Ishikawa (cell line): ENCODE measurements at regions not wholly inside any gene's neighbourhood (a gene's known extent, or its start where the extent isn't known, plus 50 kb on each side); places are given as distances from the start of the nearest gene placed in this dataset.

Source experiments
- CEBPB ChIP-seq: IDR thresholded peaks from 2 replicates; pipeline ENCODE4 v1.6.1; 2012
- CREB1 ChIP-seq: IDR thresholded peaks from 2 replicates; pipeline ENCODE4 v1.6.1; 2012; ENCODE audit warnings: low read depth
- EGR1 ChIP-seq: IDR thresholded peaks from 2 replicates; pipeline ENCODE4 v1.6.1; 2012
- EP300 ChIP-seq: IDR thresholded peaks from 2 replicates; pipeline ENCODE4 v1.6.1; 2012; ENCODE audit warnings: borderline replicate concordance
- FOXM1 ChIP-seq: IDR thresholded peaks from 2 replicates; pipeline ENCODE4 v1.6.1; 2012; ENCODE audit warnings: low read depth, borderline replicate concordance
- NFIC ChIP-seq: IDR thresholded peaks from 2 replicates; pipeline ENCODE4 v1.6.1; 2012
- RAD21 ChIP-seq: IDR thresholded peaks from 2 replicates; pipeline ENCODE4 v1.6.1; 2012; ENCODE audit warnings: low read depth
- TAF1 ChIP-seq: IDR thresholded peaks from 2 replicates; pipeline ENCODE4 v1.6.1; 2012; ENCODE audit warnings: low read depth, mild to moderate bottlenecking
- TCF12 ChIP-seq: IDR thresholded peaks from 2 replicates; pipeline ENCODE4 v1.6.1; 2012; ENCODE audit warnings: low read depth
- TEAD4 ChIP-seq: IDR thresholded peaks from 2 replicates; pipeline ENCODE4 v1.6.1; 2012
- YY1 ChIP-seq: IDR thresholded peaks from 2 replicates; pipeline ENCODE4 v1.6.1; 2012; ENCODE audit warnings: low read depth
- ZBTB7A ChIP-seq: IDR thresholded peaks from 2 replicates; pipeline ENCODE4 v1.6.1; 2012; ENCODE audit warnings: low read depth
- TF ChIP-seq, protein P1 (sequence below): IDR thresholded peaks from 2 replicates; pipeline ENCODE4 v1.6.1; 2012; ENCODE audit warnings: low read depth, mild to moderate bottlenecking
- TF ChIP-seq, protein P2 (sequence below): IDR thresholded peaks from 2 replicates; pipeline ENCODE4 v1.6.1; 2012
- TF ChIP-seq, protein P3 (sequence below): IDR thresholded peaks from 2 replicates; pipeline ENCODE4 v1.6.1; 2012

DNA sequence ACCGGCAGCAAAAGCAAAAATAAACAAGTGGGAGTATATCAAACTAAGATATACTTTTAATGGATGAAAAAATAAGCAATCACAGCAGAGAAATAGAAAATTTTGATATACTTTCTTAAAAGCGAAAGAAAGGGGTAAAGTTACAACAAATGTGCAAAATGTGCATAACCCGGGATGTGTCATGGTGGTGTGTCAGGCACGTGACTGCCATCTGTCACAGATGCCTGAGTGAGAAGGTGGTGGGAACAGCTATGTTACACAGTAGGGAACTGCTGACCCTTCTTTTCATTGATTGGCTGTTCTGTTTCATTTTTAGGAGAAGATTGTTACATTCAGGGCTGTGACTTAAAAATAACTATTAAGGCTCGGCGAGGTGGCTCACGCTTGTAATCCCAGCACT is 168.1 kb upstream of the PELI2 start:
- no peak for TF ChIP-seq TCF12
- TF ChIP-seq, protein P1, sequence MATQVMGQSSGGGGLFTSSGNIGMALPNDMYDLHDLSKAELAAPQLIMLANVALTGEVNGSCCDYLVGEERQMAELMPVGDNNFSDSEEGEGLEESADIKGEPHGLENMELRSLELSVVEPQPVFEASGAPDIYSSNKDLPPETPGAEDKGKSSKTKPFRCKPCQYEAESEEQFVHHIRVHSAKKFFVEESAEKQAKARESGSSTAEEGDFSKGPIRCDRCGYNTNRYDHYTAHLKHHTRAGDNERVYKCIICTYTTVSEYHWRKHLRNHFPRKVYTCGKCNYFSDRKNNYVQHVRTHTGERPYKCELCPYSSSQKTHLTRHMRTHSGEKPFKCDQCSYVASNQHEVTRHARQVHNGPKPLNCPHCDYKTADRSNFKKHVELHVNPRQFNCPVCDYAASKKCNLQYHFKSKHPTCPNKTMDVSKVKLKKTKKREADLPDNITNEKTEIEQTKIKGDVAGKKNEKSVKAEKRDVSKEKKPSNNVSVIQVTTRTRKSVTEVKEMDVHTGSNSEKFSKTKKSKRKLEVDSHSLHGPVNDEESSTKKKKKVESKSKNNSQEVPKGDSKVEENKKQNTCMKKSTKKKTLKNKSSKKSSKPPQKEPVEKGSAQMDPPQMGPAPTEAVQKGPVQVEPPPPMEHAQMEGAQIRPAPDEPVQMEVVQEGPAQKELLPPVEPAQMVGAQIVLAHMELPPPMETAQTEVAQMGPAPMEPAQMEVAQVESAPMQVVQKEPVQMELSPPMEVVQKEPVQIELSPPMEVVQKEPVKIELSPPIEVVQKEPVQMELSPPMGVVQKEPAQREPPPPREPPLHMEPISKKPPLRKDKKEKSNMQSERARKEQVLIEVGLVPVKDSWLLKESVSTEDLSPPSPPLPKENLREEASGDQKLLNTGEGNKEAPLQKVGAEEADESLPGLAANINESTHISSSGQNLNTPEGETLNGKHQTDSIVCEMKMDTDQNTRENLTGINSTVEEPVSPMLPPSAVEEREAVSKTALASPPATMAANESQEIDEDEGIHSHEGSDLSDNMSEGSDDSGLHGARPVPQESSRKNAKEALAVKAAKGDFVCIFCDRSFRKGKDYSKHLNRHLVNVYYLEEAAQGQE, result no peak
- TF ChIP-seq CREB1, result no peak
- TF ChIP-seq, protein P2, sequence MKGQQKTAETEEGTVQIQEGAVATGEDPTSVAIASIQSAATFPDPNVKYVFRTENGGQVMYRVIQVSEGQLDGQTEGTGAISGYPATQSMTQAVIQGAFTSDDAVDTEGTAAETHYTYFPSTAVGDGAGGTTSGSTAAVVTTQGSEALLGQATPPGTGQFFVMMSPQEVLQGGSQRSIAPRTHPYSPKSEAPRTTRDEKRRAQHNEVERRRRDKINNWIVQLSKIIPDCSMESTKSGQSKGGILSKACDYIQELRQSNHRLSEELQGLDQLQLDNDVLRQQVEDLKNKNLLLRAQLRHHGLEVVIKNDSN, result no peak
- TF ChIP-seq FOXM1, result no peak
- no peak for TF ChIP-seq CEBPB

DNA sequence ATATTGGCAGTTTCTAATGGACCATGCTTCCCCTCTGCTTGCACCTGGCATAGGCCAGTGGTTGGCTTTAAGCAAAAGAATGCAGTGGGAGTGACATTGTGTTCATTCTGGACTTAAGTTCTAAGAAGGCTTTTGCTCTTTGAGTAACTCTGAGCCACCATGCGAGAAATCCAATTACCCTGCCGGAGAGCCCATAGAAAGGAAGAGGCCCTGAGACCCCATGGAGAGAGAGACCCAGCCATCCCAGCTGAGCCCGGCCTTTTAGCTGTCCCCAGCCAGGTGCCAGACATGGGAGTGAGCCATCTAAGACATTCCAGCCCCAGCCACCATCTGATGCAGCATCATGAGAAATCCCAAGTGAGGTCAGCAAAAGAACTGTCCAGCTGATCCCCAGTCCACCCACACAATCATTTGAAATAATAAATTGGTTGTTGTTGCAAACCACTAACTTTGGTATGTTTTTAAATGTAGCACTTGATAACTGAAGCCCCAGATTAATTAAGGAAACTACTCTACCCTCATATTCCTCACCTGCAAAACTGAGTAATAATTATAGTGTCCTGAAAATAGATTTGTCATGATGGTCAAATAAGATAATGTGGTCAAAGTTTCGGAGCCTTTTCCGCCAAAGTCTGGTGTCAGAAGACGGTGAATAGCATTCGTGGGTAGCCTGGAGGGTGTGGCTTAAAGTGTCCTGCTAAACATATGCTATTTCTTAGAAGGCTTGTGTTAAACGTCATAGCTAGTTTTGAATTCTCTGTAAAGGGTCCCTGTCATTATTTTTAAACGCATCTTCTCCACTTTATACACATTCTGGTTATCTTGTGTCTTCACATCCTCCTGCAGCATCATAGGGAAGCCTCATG is 166.6 kb upstream of the PELI2 start:
- TF ChIP-seq YY1, result no peak
- TF ChIP-seq, protein P1, result no peak
- TF ChIP-seq RAD21, result no peak
- TF ChIP-seq TAF1, result no peak
- no peak for TF ChIP-seq FOXM1
- TF ChIP-seq CEBPB, result no peak

DNA sequence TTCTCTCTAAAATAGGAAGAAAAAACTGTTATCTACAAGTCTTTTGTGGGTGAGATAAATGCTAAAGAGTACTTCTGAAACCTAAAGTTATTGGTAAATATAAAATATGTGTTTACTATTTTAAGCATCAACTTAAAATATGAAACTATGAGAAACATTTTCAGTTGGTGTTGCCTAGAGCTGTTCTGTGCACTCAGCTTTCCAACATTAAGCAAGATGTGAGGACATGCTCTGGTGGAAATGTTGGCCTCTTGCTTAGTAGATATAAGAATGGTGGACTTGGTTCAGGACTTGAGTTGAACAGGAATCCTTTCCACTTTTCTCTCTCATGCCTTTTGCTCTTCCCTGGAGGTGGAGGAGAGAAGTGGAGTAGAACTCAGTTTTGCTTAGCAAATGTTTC is 164.1 kb upstream of the PELI2 start:
- TF ChIP-seq, protein P3, sequence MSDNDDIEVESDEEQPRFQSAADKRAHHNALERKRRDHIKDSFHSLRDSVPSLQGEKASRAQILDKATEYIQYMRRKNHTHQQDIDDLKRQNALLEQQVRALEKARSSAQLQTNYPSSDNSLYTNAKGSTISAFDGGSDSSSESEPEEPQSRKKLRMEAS, result no peak
- TF ChIP-seq CEBPB, result no peak
- no peak for TF ChIP-seq EGR1
- TF ChIP-seq FOXM1, result no peak
- TF ChIP-seq, protein P2, result no peak
- no peak for TF ChIP-seq EP300
- TF ChIP-seq TEAD4, result no peak
- no peak for TF ChIP-seq TCF12
- no peak for TF ChIP-seq YY1
- no peak for TF ChIP-seq CREB1
- TF ChIP-seq RAD21, result no peak
- no peak for TF ChIP-seq NFIC
- no peak for TF ChIP-seq ZBTB7A
- TF ChIP-seq, protein P1, result no peak
- no peak for TF ChIP-seq TAF1

DNA sequence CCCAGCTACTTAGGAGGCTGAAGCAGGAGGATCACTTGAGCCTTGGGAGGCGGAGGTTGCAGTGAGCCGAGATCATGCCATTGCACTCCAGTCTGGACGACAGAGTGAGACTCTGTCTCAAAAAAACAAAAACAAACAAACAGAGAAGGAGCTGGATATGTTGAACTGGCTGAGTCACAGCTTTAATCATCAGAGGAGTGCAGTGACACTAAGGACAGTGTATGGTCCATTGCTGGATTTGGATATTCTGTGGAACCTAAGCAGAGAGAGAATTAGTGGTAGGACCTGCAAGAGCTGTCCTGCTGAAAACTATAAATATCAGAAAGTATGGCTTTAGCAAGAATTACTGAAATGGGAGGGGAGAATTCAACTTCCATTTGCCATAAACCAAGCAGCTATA is 163.0 kb upstream of the PELI2 start:
- TF ChIP-seq EGR1 (no peak), TCF12 (no peak), TEAD4 (no peak), YY1 (no peak), FOXM1 (no peak), ZBTB7A (no peak), EP300 (no peak), RAD21 (no peak), TAF1 (no peak), CEBPB (no peak), NFIC (no peak)
- TF ChIP-seq, protein P2, result no peak
- TF ChIP-seq, protein P3, result no peak
- TF ChIP-seq, protein P1, result no peak
